ENCODE measurements at regions not wholly inside any gene's neighbourhood (a gene's known extent, or its start where the extent isn't known, plus 50 kb on each side); places are given as distances from the start of the nearest gene placed in this dataset.
A peak's percentile ranks its signal among the peaks of the same experiment; 100 is the strongest.

GRCh38 chr6:22722913-22723312, 153.5 kb downstream of the HDGFL1 start:
- Histone ChIP-seq H3K79me2 (ENCODE audit: low read depth) (no peaks in the 10 kb centered on the region), H3F3A (ENCODE audit: low read depth) (no peaks in the 10 kb centered on the region), H3K27me3 (no peaks in the 10 kb centered on the region), H2AFZ (replicated peaks) (no peak overlapping the region), H4K20me1 (ENCODE audit: low read depth) (no peaks in the 10 kb centered on the region), H3K4me2 (no peak overlapping the region), H3K4me3 (no peak overlapping the region), H3K9ac (no peak overlapping the region), H3K9me3 (ENCODE audit: low read depth) (no peaks in the 10 kb centered on the region), H3K36me3 (no peaks in the 10 kb centered on the region), H3K27ac (no peak overlapping the region), H3K4me1 (peaks cover 4% of the 10 kb centered on the region)
- H3K27ac Mint-ChIP-seq = no peak overlapping the region
- H3K4me3 Mint-ChIP-seq = no peak overlapping the region
- TF ChIP-seq EZH2phosphoT487 (IDR thresholded peaks at IDR 0.05) (no peak), CTCF (IDR thresholded peaks at IDR 0.05) (no peak), EZH2 (IDR thresholded peaks at IDR 0.05) (no peak)
- peaks cover 16% of the 10 kb centered on the region for H3K4me1 Mint-ChIP-seq
- no peak for DNase-seq (ENCODE audit: low spot score)
- peaks cover 30% of the 10 kb centered on the region for H3K9me3 Mint-ChIP-seq
- peaks cover 4% of the 10 kb centered on the region for H3K27me3 Mint-ChIP-seq (ENCODE audit: insufficient read depth, low read depth)
- H3K36me3 Mint-ChIP-seq = peaks cover 6% of the 10 kb centered on the region

DNA sequence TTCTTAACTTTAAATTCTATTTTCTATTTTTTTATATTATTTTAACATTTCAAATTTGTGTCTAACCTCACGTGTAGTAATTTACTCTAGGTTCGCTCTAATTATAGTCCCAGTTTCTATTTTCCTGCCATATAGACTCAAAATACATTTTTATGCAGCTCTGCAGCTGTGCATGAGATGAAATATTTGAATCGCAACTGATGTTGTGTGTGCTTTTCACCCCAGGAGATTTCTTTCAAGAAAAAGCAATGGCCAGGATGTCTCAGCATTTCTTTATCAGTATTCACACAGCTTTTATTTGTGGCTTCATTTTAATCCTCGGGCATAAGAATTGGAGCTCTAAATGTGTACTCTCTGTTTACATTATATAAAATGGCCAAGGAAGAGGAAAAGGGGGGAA, 157.6 kb downstream of the HDGFL1 start:
- H3K9me3 ChIP-seq (ENCODE audit: low read depth) = no peaks in the 10 kb centered on the region
- Mint-ChIP-seq H3K4me1 (peaks cover 21% of the 10 kb centered on the region), H3K36me3 (peaks cover 6% of the 10 kb centered on the region)

DNA sequence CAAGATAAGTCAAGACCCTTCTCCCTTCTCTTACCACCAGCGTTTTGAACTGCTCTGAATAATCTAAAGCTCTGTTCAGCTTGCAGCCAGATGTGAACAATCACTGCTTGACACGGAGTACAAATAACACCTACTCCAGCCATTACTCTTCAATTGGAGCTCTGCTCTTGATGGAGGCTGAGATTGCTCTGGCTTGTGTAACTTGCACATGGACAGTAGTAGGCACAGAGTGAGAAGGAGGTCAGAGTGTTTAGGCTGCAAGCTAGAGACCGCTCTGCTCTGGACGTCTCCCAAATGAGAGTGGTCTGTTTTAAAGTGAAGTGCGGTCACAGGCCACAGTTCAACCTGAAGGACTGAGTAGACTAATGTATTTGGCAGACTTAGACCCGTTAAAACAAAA, 158.3 kb downstream of the HDGFL1 start:
- H3F3A ChIP-seq (ENCODE audit: low read depth) = no peaks in the 10 kb centered on the region
- Mint-ChIP-seq H3K36me3 (peaks cover 6% of the 10 kb centered on the region), H3K27ac (peak overlapping the region; percentile 72), H3K9me3 (peaks cover 23% of the 10 kb centered on the region), H3K27me3 (ENCODE audit: insufficient read depth, low read depth) (peaks cover 2% of the 10 kb centered on the region), H3K4me1 (peaks cover 21% of the 10 kb centered on the region), H3K4me3 (no peak overlapping the region)
- H3K4me2 ChIP-seq = no peak overlapping the region
- no peaks in the 10 kb centered on the region for H3K36me3 ChIP-seq
- no peak overlapping the region for H3K9ac ChIP-seq
- H3K4me1 ChIP-seq = no peaks in the 10 kb centered on the region
- H3K27me3 ChIP-seq = no peaks in the 10 kb centered on the region
- no peaks in the 10 kb centered on the region for H3K79me2 ChIP-seq (ENCODE audit: low read depth)
- no peak overlapping the region for H3K4me3 ChIP-seq
- H4K20me1 ChIP-seq (ENCODE audit: low read depth) = no peaks in the 10 kb centered on the region
- no peak for DNase-seq (ENCODE audit: low spot score)
- H3K27ac ChIP-seq = no peak overlapping the region
- H2AFZ ChIP-seq (replicated peaks) = no peak overlapping the region
- H3K9me3 ChIP-seq (ENCODE audit: low read depth) = no peaks in the 10 kb centered on the region
- TF ChIP-seq CTCF (IDR thresholded peaks at IDR 0.05) (no peak), EZH2phosphoT487 (IDR thresholded peaks at IDR 0.05) (no peak), EZH2 (IDR thresholded peaks at IDR 0.05) (no peak)

More for the DNA sequence above, 157.6 kb downstream of the HDGFL1 start:
- no peaks in the 10 kb centered on the region for H3K27me3 ChIP-seq
- no peaks in the 10 kb centered on the region for H4K20me1 ChIP-seq (ENCODE audit: low read depth)
- no peak overlapping the region for H3K4me3 ChIP-seq
- H3K36me3 ChIP-seq = no peaks in the 10 kb centered on the region
- Mint-ChIP-seq H3K9me3 (peaks cover 23% of the 10 kb centered on the region), H3K27me3 (ENCODE audit: insufficient read depth, low read depth) (peaks cover 2% of the 10 kb centered on the region), H3K27ac (peak overlapping the region; percentile 51), H3K4me3 (no peak overlapping the region)
- no peaks in the 10 kb centered on the region for H3K79me2 ChIP-seq (ENCODE audit: low read depth)
- TF ChIP-seq EZH2 (IDR thresholded peaks at IDR 0.05) (no peak), EZH2phosphoT487 (IDR thresholded peaks at IDR 0.05) (no peak), CTCF (IDR thresholded peaks at IDR 0.05) (no peak)
- no peaks in the 10 kb centered on the region for H3K4me1 ChIP-seq
- no peak overlapping the region for H2AFZ ChIP-seq (replicated peaks)
- H3K4me2 ChIP-seq = no peak overlapping the region
- H3K9ac ChIP-seq = no peak overlapping the region
- no peak overlapping the region for H3K27ac ChIP-seq
- no peaks in the 10 kb centered on the region for H3F3A ChIP-seq (ENCODE audit: low read depth)
- DNase-seq (ENCODE audit: low spot score) = no peak

All from neural progenitor cell (in vitro differentiated cells).